ENCODE measurements at regions not wholly inside any gene's neighbourhood (a gene's known extent, or its start where the extent isn't known, plus 50 kb on each side); places are given as distances from the start of the nearest gene placed in this dataset.

- no peak for TF ChIP-seq CTCF (IDR thresholded peaks at IDR 0.05)
- no peak for TF ChIP-seq ZFX (IDR thresholded peaks at IDR 0.05; ENCODE audit: borderline replicate concordance)
These were observed 480.6 kb downstream of the ATP23 start for GRCh38 chr12:58421990-58422389.
